Testis (tissue), 2 donors: ENCODE measurements at regions not wholly inside any gene's neighbourhood (a gene's known extent, or its start where the extent isn't known, plus 50 kb on each side); places are given as distances from the start of the nearest gene placed in this dataset.

Source experiments
- POLR2A ChIP-seq: fragments of 450-650 bp; IDR thresholded peaks from one replicate; pipeline ENCODE4 v1.6.1; 2017; ENCODE audit warnings: antibody characterized with exemption, mild to moderate bottlenecking, moderate library complexity
- TF ChIP-seq, protein P1 (sequence below), 3 experiments: fragments of 450-650 bp in 2 of 3; fragments of 200-600 bp in 1 of 3; sonication (generic) in 1 of 3; IDR thresholded peaks; one replicate each; pipeline ENCODE4 v1.5.1; 2016 to 2019; ENCODE audit warnings: antibody characterized with exemption in 3 of 3, mild to moderate bottlenecking in 2 of 3, moderate library complexity in 1 of 3

DNA sequence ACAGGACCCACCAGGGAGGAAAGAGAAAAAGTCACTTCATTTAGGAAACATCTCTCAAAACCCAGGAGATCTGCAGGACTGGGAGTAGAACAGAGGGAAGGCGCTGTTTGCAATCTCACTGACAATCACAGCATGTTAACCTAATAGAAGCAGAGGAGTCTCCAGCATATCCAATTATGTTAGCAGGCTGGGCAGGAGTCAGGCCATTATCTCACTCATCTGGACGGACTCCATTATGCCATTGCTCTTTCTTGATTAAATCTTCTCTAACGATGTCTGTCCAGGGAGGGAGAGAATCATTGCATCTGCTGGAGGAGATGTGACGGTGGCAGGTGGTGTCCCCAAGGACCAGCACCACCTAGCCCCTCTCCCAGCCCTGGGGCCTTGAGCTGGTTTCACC lies 203.8 kb upstream of the SFSWAP start:
- TF ChIP-seq, protein P1, sequence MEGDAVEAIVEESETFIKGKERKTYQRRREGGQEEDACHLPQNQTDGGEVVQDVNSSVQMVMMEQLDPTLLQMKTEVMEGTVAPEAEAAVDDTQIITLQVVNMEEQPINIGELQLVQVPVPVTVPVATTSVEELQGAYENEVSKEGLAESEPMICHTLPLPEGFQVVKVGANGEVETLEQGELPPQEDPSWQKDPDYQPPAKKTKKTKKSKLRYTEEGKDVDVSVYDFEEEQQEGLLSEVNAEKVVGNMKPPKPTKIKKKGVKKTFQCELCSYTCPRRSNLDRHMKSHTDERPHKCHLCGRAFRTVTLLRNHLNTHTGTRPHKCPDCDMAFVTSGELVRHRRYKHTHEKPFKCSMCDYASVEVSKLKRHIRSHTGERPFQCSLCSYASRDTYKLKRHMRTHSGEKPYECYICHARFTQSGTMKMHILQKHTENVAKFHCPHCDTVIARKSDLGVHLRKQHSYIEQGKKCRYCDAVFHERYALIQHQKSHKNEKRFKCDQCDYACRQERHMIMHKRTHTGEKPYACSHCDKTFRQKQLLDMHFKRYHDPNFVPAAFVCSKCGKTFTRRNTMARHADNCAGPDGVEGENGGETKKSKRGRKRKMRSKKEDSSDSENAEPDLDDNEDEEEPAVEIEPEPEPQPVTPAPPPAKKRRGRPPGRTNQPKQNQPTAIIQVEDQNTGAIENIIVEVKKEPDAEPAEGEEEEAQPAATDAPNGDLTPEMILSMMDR (IDR thresholded peaks at IDR 0.05): no peak
- TF ChIP-seq POLR2A: no peak
